Effector memory CD4-positive, alpha-beta T cell (primary cell): ENCODE measurements at regions not wholly inside any gene's neighbourhood (a gene's known extent, or its start where the extent isn't known, plus 50 kb on each side); places are given as distances from the start of the nearest gene placed in this dataset.
"Not testable (repeated sequence)": the region's sequence is repeated elsewhere in the genome, so short reads cannot be mapped to it uniquely, and the experiment has no call there.

Experiments
- DNase-seq, 3 donors: peaks; one replicate each; pipeline ENCODE4 v3.0.0-alpha.2; 2020
- H3K27ac ChIP-seq: 2 replicates; pipeline ENCODE4 v1.7.0; 2013; ENCODE audit warnings: mild to moderate bottlenecking, low read length, moderate library complexity; ENCODE audit not compliant: insufficient read depth, poor library complexity, severe bottlenecking
- H3K27me3 ChIP-seq: replicated peaks from 2 replicates; pipeline ENCODE4 v1.7.0; 2013; ENCODE audit warnings: mild to moderate bottlenecking, low read length; ENCODE audit not compliant: insufficient read depth, control insufficient read depth, poor library complexity, severe bottlenecking
- H3K36me3 ChIP-seq: 2 replicates; pipeline ENCODE4 v1.7.0; 2013; ENCODE audit warnings: mild to moderate bottlenecking, low read length, moderate library complexity; ENCODE audit not compliant: control insufficient read depth, insufficient read depth
- H3K4me1 ChIP-seq: 2 replicates; pipeline ENCODE4 v1.7.0; 2013; ENCODE audit warnings: low read length, mild to moderate bottlenecking; ENCODE audit not compliant: control insufficient read depth, insufficient read depth, poor library complexity, severe bottlenecking
- H3K4me3 ChIP-seq: 2 replicates; pipeline ENCODE4 v1.7.0; 2013; ENCODE audit warnings: low read length, low read depth, mild to moderate bottlenecking; ENCODE audit not compliant: insufficient read depth, poor library complexity, severe bottlenecking
- H3K9me3 ChIP-seq: 2 replicates; pipeline ENCODE4 v1.7.0; 2013; ENCODE audit warnings: mild to moderate bottlenecking, low read length, moderate library complexity; ENCODE audit not compliant: control insufficient read depth

- H3K36me3 ChIP-seq, H3K27ac ChIP-seq, DNase-seq, H3K4me3 ChIP-seq, H3K4me1 ChIP-seq, H3K27me3 ChIP-seq, H3K9me3 ChIP-seq: not testable (repeated sequence)
Observed at GRCh38 chr1:147103416-147104155, 68.7 kb downstream of the PRKAB2 start.

GRCh38 chr1:147099192-147099591, 73.1 kb downstream of the PRKAB2 start:
- DNase-seq: no peak
- Histone ChIP-seq H3K9me3 (no peaks in the 10 kb centered on the region), H3K27me3 (no peaks in the 10 kb centered on the region), H3K4me3 (no peak overlapping the region), H3K4me1 (no peaks in the 10 kb centered on the region), H3K36me3 (no peaks in the 10 kb centered on the region), H3K27ac (no peak overlapping the region)

GRCh38 chr1:147098338-147098973, 73.8 kb downstream of the PRKAB2 start:
- H3K27me3 ChIP-seq, H3K27ac ChIP-seq, H3K4me3 ChIP-seq, H3K4me1 ChIP-seq, H3K9me3 ChIP-seq, H3K36me3 ChIP-seq, DNase-seq: not testable (repeated sequence)

GRCh38 chr1:147095691-147096090, 76.6 kb downstream of the PRKAB2 start:
- Histone ChIP-seq H3K4me1 (no peaks in the 10 kb centered on the region), H3K36me3 (no peaks in the 10 kb centered on the region), H3K27ac (no peak overlapping the region), H3K27me3 (no peaks in the 10 kb centered on the region), H3K4me3 (no peak overlapping the region), H3K9me3 (no peaks in the 10 kb centered on the region)
- no peak for DNase-seq

- Histone ChIP-seq H3K9me3 (no peaks in the 10 kb centered on the region), H3K36me3 (no peaks in the 10 kb centered on the region), H3K27ac (no peak overlapping the region), H3K27me3 (no peaks in the 10 kb centered on the region), H3K4me1 (no peaks in the 10 kb centered on the region), H3K4me3 (no peak overlapping the region)
- DNase-seq: no peak
Observed at GRCh38 chr1:147091801-147092200, 80.5 kb downstream of the PRKAB2 start.

GRCh38 chr1:147089457-147089856, 82.8 kb downstream of the PRKAB2 start:
- H3K4me3 ChIP-seq: no peak overlapping the region
- no peaks in the 10 kb centered on the region for H3K9me3 ChIP-seq
- H3K36me3 ChIP-seq: no peaks in the 10 kb centered on the region
- DNase-seq: no peak
- H3K4me1 ChIP-seq: peaks cover 4% of the 10 kb centered on the region
- no peaks in the 10 kb centered on the region for H3K27me3 ChIP-seq
- H3K27ac ChIP-seq: no peak overlapping the region

GRCh38 chr1:147086129-147086528, 86.1 kb downstream of the PRKAB2 start:
- no peak overlapping the region for H3K4me3 ChIP-seq
- no peaks in the 10 kb centered on the region for H3K9me3 ChIP-seq
- DNase-seq: no peak
- H3K4me1 ChIP-seq: peaks cover 10% of the 10 kb centered on the region
- H3K36me3 ChIP-seq: no peaks in the 10 kb centered on the region
- H3K27me3 ChIP-seq: peaks cover 6% of the 10 kb centered on the region
- no peak overlapping the region for H3K27ac ChIP-seq

GRCh38 chr1:147084273-147085096, 87.8 kb downstream of the PRKAB2 start:
- peak overlapping the region; percentile 58 for H3K27ac ChIP-seq
- H3K4me1 ChIP-seq: peaks cover 26% of the 10 kb centered on the region
- peaks cover 19% of the 10 kb centered on the region for H3K27me3 ChIP-seq
- peak; percentile 46 to 70 (median 59) for DNase-seq
- H3K36me3 ChIP-seq: no peaks in the 10 kb centered on the region
- no peaks in the 10 kb centered on the region for H3K9me3 ChIP-seq
- peak overlapping the region; percentile 61 for H3K4me3 ChIP-seq

- H3K36me3 ChIP-seq: no peaks in the 10 kb centered on the region
- no peak for DNase-seq
- H3K27me3 ChIP-seq: peaks cover 19% of the 10 kb centered on the region
- H3K4me1 ChIP-seq: peaks cover 31% of the 10 kb centered on the region
- H3K9me3 ChIP-seq: no peaks in the 10 kb centered on the region
- peak overlapping the region; percentile 58 for H3K27ac ChIP-seq
- H3K4me3 ChIP-seq: peak overlapping the region; percentile 61
Observed at GRCh38 chr1:147083919-147084272, 88.4 kb downstream of the PRKAB2 start.
